ENCODE measurements at regions not wholly inside any gene's neighbourhood (a gene's known extent, or its start where the extent isn't known, plus 50 kb on each side); places are given as distances from the start of the nearest gene placed in this dataset.

GRCh38 chr12:73719223-73719622 lies 818.4 kb upstream of the ATXN7L3B start:
- H3K79me1 ChIP-seq (ENCODE audit: low read depth, low read length): no peaks in the 10 kb centered on the region
- H2AK5ac ChIP-seq (ENCODE audit: low read depth, low read length): no peak overlapping the region
- FAIRE-seq: no peak
- TF ChIP-seq BACH1 (IDR thresholded peaks at IDR 0.05; ENCODE audit: low read length) (no peak), TEAD4 (IDR thresholded peaks at IDR 0.05; ENCODE audit: low read depth, low read length) (no peak), RAD21 (IDR thresholded peaks at IDR 0.05 in 1 of 2, conservative IDR thresholded peaks at IDR 0.05 in 1 of 2; ENCODE audit: low read depth in 2 of 2, low read length in 2 of 2) (no peak), FOSL1 (IDR thresholded peaks at IDR 0.05; ENCODE audit: insufficient read depth, low read depth, low read length) (no peak), CHD2 (IDR thresholded peaks at IDR 0.05; ENCODE audit: low read length) (no peak), ATF3 (IDR thresholded peaks at IDR 0.05; ENCODE audit: insufficient read depth, low read depth, low read length) (no peak), CTCF (IDR thresholded peaks at IDR 0.05; ENCODE audit: control extremely low read depth in 1 of 3, insufficient read depth in 1 of 3, low read depth in 1 of 3, low read length in 3 of 3) (no peak), SIX5 (IDR thresholded peaks at IDR 0.05; ENCODE audit: low read depth, low read length) (no peak), GABPA (IDR thresholded peaks at IDR 0.05; ENCODE audit: borderline replicate concordance, insufficient read depth, low read length) (no peak), TBP (IDR thresholded peaks at IDR 0.05; ENCODE audit: low read depth, low read length) (no peak)
- no peak overlapping the region for H3K14ac ChIP-seq (ENCODE audit: insufficient read length)
- 98% methylated on average over 5 of the region's 5 CpGs; no CpG with 5 or more reads in 1 of the 2 experiments for WGBS, 2 experiments (ENCODE audit: extremely low coverage in 1 of 2, insufficient coverage in 1 of 2, insufficient read length in 1 of 2, insufficient replicate concordance in 2 of 2, low coverage in 1 of 2, low lambda C conversion rate in 2 of 2, missing lambda C conversion rate in 1 of 2)
- H3K27ac ChIP-seq (ENCODE audit: low read depth, low read length): no peak overlapping the region
- H2BK120ac ChIP-seq (replicated peaks; ENCODE audit: low read depth, low read length): no peak overlapping the region
- no peak overlapping the region for H3K18ac ChIP-seq (ENCODE audit: extremely low read depth, low read length)
- H3K4me3 ChIP-seq (ENCODE audit: extremely low read depth in 1 of 4, insufficient read depth in 2 of 4, low read depth in 3 of 4, low read length in 4 of 4): no peak overlapping the region
- H2BK15ac ChIP-seq (ENCODE audit: low read length): no peak overlapping the region
- H3K4ac ChIP-seq (replicated peaks; ENCODE audit: insufficient read length, low read depth, low read length): no peak overlapping the region
- H4K91ac ChIP-seq (replicated peaks; ENCODE audit: insufficient read length, low read length): no peak overlapping the region
- H3K27me3 ChIP-seq (replicated peaks in 1 of 4; ENCODE audit: control insufficient read depth in 3 of 4, extremely low read depth in 1 of 4, insufficient read depth in 3 of 4, low read length in 3 of 4): no peaks in the 10 kb centered on the region
- no peak overlapping the region for H3K4me2 ChIP-seq (ENCODE audit: insufficient read depth in 1 of 2, low read depth in 2 of 2, low read length in 2 of 2)
- H3K9me3 ChIP-seq (ENCODE audit: insufficient read depth in 2 of 2, low read depth in 1 of 2, low read length in 1 of 2): no peaks in the 10 kb centered on the region
- H3K9ac ChIP-seq (replicated peaks in 1 of 4; ENCODE audit: extremely low read depth in 1 of 4, low read depth in 3 of 4, low read length in 3 of 4): no peak overlapping the region
- no peak overlapping the region for H2BK12ac ChIP-seq (ENCODE audit: low read depth, low read length)
- ChIA-PET CTCF (ENCODE audit: partially characterized antibody) (no interaction called here), POLR2A (ENCODE audit: partially characterized antibody) (no interaction called here)
- no peak overlapping the region for H3K23ac ChIP-seq (ENCODE audit: insufficient read length)
- DNase-seq (ENCODE audit: low read depth in 1 of 2, low spot score in 2 of 2): no peak
- H3K36me3 ChIP-seq (ENCODE audit: control insufficient read depth in 2 of 4, insufficient read depth in 4 of 4, low read length in 3 of 4): no peaks in the 10 kb centered on the region
- no peak overlapping the region for H2BK20ac ChIP-seq (ENCODE audit: low read length)
- no peak overlapping the region for H3K56ac ChIP-seq (replicated peaks; ENCODE audit: insufficient read length, low read depth, low read length)
- no peak overlapping the region for H4K8ac ChIP-seq (ENCODE audit: extremely low read depth, insufficient read depth, low read length)
- no peaks in the 10 kb centered on the region for H4K20me1 ChIP-seq (replicated peaks in 1 of 2; ENCODE audit: control insufficient read depth in 1 of 2, insufficient read depth in 2 of 2, low read length in 2 of 2)
- no peak overlapping the region for H4K5ac ChIP-seq (ENCODE audit: insufficient read length, low read depth, low read length)
- H2AFZ ChIP-seq (ENCODE audit: low read length): no peak overlapping the region
- no peaks in the 10 kb centered on the region for H3K4me1 ChIP-seq (replicated peaks in 1 of 4; ENCODE audit: control insufficient read depth in 3 of 4, insufficient read depth in 4 of 4, low read length in 3 of 4)
- no peak overlapping the region for H2BK5ac ChIP-seq (ENCODE audit: low read depth, low read length)
- no peaks in the 10 kb centered on the region for H3K79me2 ChIP-seq (ENCODE audit: control insufficient read depth in 1 of 2, insufficient read depth in 2 of 2, low read length in 2 of 2)
- no peaks in the 10 kb centered on the region for H3K23me2 ChIP-seq (ENCODE audit: low read depth, low read length)

Data from H1 (cell line).